Ureter (tissue), 1 donor: ENCODE measurements at regions not wholly inside any gene's neighbourhood (a gene's known extent, or its start where the extent isn't known, plus 50 kb on each side); places are given as distances from the start of the nearest gene placed in this dataset.

Experiments used
- DNase-seq: peaks from one replicate; pipeline ENCODE4 v3.0.0-alpha.2; 2020; ENCODE audit warnings: low spot score
- donor health status: DM: yes; HTN: yes; CAD: no.

DNA sequence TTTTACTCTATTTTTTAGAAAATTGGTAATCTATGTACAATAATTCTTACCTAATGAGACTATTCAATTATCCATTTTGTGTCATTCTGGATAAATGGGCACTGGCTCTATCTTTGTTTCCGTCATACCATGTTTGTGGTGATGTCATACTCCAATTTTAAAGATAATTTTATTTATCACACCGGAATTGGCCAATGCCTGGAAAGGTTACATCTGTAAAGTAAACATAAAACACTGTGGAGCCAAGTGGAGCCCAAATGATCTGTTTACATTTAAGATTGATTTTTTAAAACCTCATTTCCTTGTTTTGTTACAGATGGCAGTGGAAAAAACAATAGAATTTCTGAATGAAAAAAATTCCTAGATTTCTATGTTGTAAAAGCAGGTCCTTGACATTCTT is 120.2 kb upstream of the GPRIN3 start:
- DNase-seq = no peak

DNA sequence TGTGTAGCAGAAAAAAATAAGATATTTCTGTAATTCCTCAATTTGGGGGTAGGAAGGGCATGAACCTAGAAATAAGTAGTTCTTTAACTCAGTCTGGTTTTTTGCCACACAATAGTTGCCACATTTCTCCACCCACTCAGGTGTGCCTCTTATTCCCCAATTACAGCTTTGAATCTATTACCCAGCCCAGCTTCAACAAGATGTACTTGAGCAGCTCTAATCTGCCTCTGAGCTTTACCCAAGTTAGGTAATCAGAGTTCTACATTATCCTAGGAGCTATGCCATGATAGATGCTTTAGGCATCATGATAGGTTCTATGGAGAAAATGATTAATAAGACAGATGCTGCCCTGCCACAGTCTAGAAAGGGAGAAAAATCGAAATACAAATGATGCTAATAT is 117.4 kb upstream of the GPRIN3 start:
- DNase-seq = no peak

DNA sequence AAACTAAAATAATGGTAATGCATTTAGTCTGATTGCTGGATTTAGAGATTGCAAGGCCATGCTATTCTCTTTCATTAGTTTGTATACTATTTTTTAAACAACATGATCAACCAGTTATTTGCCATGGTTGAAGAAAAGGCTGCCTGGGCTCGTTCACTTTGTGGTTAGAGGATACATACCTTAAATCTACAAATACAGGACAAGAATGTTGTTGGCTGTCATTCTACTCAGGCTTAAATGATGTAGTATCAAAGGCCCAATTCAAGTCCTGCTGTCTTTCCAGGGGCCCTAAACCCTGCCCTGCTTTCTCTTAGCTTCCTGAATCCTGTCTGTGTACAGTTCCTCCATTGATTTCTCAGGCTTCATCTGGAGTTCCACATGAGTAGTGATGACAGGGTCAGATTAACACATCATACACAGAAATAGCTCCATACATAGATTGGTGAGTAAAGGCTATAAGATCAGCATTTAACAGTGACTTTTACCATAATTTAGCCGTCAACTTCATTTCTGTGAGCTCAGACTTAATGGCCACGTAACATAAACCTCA is 114.9 kb upstream of the GPRIN3 start:
- DNase-seq = no peak

DNA sequence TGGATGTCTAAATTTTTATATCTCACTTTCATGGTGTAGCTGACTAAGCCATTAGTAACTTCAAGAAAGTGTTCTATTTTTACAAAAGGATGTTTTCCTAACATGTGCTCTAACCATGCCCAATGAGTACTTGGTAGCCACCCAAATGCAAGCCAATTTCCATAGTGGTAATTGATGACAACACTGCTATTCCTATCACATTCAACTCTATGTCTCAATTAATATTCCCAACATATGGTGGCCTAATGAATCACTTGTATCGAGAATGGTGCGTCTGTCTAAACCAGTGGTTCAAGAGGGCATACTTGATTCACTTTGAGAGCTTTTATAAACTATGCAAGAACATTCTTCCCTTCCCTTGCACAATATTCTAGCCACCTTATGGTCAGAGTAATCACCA is 112.9 kb upstream of the GPRIN3 start:
- no peak for DNase-seq

DNA sequence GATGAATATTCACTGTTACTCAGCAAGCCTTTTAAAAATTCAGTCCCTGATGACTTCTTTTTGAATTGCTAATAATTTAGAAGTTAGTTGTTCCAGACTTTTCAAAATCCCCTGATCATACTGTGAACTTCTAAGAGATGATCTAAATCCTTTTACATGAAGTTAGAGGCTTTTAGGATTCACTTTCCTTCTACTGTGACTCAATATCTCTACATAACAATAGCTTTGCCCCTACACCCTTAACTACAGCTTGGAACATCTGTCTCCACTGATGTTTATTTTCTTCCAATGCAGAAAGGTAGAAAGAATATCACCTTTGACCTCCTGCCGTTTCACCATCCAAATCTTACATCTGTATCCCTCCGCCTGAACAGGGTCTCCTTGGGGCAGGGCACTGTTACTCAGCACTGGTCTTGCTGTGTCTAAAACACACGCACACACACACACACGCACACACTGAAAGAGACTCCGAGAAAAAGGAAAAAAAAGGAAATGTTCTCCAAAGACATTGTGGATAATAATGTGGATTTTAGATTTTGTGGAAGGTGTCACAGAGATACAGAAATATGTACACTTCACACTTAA is 111.6 kb upstream of the GPRIN3 start:
- DNase-seq = no peak

DNA sequence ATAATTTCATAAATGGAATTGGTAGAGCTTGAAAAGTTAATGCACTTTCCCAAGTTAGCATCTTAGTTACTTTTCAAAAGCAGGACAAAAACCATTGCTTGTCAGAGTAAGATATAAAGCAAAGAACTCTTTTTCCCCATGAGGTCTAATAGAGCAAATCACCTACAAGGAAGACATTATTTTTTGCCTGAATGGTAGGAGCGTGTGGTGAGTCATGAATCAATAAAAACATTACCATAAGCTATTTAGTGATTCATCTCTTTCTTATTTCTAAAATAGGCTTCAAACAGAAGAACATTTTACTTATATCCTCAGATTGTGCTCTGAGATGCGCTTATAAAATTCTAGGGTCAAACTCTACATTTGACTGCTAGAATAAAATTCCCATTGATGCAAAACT is 109.4 kb upstream of the GPRIN3 start:
- DNase-seq = no peak

DNA sequence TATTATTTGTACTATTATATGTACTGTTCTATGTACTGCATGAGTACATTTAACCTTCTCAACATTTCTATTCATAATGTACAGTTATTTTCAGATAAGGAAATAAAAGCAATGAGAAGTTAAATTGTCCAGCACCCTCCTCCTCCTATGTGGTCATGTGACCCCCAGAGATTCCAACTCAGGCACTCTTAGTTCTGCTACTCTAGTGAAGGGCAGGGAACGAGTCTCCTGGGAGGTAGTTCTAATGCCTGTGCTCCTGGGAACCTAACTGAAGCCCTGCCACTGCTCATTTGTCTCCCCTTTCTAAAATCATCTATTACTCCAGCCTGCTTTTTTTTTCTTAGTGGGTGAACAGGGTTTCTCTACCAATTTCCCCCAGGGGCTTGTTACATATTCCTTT is 105.9 kb upstream of the GPRIN3 start:
- DNase-seq = no peak

DNA sequence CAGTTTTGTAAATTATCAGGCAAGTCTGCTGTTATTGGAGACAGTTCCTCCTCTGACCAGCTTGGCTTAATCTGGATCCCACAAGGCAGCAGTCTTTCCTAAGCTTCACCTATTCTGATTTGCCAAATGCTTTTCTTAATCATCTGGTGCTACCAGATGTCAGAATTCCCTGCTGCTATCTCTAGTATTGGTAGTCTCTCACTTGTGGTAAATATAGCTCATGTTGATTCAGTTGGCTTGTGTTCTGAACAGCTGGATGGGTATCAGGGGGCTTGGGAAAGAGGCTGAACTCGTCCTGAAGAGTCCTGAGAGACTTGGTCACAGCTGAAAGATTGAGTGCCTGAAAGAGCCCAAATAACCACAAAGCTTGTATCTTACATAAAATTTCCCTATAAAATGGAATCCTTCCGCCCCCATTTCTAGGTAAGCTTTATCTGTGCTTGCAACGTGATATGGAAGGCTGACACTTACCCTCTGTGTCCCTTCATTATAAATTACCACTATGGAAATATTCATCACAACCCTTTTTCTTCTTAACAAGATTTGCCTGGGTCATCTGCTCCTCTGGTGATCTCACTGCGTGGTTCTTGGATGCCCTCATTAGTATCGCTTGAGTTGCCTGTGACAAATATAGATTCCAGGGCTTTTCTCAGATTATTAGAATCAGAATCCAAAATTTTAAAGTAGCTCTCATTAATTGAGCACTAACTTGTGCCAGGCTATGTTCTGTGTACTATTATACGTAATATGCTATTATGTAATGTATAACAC is 104.1 kb upstream of the GPRIN3 start:
- no peak for DNase-seq

DNA sequence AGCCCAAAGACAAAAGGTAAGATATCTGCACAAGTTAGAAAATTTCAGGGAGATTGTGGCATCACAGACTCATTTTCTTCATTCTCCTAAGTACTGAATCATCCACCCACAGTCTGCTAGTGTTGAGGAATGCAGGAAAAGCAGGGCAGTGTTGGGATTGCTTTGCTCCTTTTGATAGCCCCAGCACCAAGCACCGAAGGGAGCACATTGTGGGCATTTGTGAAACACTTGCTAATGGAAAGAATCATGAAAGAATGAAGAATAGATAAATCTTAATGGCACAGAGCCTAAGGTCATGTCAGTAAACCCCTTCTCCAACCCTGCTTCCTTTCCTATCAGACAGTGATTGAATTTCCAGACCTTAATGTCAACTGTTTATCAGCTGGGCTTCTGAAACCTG is 103.1 kb upstream of the GPRIN3 start:
- no peak for DNase-seq

DNA sequence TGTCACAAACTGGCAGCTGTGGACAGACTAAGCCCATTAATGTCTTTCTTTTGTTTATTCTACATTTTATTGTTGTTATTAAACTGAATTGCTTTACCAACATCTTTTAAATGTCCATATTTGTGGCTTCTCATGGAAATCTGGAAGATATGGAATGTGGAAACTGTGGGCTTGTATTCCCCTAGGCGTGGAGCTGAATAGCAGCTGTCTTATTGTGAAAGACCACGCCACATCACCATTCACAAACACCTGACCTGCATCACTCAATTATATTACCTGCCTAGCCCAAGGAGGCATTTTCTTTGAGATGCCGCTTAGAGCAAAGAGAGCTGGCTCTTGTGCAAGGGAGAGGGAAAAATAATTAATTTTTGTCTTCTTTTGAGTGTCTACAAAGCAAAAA is 96.9 kb upstream of the GPRIN3 start:
- DNase-seq = no peak

DNA sequence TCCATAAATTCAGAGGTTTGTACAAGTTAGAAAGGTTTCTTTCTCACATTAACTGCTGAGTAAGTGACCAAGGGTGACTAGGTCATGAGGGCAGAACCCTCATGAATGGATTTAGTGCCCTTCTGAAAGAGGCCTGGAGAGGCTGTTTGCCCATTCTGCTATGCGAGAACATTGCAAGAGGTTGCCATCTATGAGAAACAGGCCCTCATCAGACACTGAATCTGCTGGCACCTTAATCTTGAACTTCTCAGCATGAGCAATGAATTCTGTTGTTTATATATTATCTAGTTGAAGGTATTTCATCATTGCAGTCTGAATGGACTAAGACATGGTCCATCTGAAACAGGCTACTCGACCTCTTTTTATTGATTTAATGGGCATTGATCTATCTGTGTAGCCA is 96.2 kb upstream of the GPRIN3 start:
- DNase-seq = no peak

DNA sequence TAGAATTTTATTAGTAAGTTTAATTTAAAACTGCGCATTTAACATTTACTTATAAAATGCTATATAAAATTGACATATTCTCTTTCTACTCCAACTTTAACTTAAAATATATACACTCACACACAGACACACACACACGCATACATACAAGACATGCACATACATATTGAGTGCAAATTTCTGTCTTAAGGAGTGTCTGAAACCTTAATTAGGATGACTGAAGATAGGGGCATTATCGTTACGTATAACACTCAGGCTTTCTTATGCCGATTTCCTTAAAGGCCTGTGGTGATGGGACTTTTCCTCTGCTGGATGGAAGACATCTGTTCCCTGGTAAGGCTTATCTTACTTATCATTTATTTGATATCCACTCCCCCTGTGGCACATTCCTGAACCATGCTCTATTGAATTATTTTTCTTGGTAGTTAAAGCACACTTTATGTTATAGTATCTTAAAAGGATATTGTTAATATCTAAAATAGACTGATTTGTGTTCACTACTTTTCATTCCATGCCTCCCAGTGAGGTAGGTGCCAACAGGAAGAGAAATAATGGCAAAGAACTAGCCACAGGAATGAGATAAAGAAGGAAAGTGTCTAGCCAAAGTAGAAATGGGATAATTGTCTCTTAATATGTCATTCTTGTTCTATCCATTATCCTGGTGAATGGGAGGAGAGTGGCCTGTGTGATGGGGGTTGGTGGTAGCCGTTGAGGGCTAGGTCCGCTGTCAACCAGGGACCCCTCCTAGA is 92.9 kb upstream of the GPRIN3 start:
- no peak for DNase-seq

DNA sequence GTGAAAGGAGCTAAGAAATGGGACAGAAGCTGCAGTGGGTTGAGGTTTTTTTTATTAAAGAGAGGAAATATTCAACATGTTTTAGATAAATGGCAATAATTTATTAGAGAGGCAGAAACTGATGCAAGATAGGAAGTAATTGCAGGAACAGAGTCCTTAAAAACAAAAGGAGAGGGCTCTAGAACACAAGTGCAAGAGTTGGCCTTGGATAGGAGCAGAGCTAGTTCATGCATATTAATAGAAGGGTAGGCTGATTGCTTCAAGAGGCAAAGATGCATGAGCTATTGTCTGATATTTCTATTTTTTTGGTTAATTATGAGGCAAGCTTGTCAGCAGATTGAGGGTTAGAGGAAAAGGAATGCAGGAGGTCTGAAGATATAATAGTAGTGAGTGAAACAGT is 91.0 kb upstream of the GPRIN3 start:
- no peak for DNase-seq

DNA sequence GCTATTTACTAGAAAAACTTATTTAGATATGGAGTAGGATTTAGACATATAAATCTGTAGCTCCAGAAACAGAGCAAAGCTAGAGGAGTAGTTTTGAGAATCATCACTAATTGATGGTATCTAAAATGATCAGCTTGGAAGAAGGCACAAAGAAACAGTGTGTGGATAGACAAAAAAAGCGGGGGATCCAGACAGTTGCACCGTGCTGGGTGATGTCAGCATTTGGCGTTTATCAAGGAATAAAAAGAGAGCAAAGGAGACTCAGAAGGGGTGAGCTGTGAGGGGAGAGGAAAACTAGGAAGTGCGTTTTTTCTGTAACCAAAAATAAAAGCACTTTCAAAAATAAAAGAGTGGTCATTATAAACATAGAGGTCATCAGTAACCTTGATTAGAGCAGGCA is 90.5 kb upstream of the GPRIN3 start:
- no peak for DNase-seq

DNA sequence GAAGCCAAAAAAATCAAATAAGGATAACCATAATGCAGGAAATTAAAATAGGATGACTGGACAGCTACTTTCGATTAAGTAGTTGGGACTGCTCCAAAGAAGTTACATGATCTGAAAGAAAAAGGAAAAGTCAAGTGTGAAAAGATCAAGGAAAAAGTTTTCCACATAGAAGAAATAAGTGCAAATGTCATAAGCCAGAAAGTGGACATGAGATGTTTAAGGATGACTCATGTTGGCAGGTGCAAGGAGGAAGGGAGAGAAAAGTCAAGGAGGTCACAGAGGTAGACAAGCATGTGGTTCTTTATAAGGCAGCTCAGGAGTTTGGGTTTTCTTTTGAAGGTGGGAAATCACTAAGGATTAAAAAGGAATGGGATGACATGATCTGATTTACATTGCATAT is 89.8 kb upstream of the GPRIN3 start:
- no peak for DNase-seq

DNA sequence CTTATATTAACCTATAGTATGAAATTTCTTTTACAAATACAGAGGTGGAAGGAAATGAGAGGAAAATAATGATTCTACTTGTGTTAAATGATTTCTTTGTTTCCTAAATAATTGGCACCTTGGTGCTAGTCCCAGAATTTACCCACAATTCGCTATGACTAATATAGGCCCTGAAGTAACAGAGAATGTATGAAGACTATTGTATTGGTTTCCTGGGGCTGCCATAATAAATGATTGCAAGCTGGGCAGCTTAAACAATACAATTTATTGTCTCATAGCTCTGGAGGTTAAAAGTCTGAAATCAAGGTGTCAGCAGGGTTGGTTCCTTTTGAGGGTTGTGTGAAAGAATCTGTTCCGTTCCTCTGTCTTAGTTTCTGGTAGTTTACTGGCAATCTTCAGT is 74.8 kb upstream of the GPRIN3 start:
- DNase-seq = no peak

DNA sequence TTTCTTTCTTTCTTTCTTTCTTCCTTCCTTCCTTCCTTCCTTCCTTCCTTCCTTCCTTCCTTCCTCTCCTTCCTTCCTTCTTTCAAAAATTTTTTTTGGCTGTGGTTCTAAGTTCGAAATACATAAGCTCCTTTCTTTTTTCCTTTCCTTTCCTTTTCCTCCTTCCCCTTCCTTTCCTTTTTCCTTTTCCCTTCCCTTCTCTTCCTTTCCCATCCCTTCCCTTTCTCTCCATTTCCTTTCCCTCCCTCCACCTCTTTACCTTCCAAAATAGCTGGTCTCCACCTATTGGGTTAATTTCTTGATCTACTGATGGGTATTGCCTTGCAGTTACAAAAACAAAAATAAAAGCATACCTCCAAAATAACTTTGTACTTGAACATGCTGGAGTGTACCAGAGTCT is 73.4 kb upstream of the GPRIN3 start:
- DNase-seq = no peak

DNA sequence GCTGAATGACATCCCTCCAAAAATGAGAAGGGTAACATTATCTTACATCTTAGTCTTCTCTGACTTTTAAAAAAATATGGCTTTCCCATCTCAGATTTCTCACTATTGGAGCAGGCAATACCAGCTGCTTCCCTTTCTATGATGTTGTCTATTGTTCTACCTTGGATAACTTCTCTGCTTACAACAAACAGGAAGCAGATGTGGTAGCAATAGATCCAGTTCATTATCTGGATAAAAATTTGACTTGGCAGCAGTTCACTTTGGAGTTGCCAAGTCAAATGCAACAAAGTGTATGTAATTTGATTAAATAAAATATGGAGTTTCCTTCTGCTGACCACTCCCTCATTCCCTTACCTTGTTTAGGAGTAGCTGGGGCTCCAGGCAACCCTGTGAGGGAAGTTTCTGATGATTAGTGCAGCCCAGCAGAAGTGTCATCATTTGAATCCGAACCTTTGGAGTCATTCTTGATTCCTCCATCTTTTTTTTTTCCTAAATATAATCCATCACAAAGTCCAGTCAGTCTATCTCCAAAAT is 72.0 kb upstream of the GPRIN3 start:
- DNase-seq = no peak

DNA sequence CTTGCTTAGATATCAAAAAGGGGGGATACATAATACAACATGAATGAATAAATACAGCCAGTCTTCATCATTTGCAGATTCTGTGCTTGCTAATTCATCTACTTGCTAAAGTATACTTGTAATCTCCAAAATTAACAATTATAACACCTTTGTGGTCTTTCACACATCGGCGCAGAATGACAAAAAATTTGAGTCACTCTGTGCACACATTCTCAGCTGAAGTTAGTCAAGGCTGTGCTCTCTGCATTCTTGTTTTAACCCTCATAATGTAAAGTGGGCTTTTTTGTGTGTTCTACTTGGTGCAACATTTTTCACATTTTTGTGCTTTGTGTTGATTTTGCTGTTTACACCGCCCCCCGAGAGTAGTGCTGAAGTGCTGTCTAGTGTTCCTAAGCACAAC is 65.8 kb upstream of the GPRIN3 start:
- no peak for DNase-seq

DNA sequence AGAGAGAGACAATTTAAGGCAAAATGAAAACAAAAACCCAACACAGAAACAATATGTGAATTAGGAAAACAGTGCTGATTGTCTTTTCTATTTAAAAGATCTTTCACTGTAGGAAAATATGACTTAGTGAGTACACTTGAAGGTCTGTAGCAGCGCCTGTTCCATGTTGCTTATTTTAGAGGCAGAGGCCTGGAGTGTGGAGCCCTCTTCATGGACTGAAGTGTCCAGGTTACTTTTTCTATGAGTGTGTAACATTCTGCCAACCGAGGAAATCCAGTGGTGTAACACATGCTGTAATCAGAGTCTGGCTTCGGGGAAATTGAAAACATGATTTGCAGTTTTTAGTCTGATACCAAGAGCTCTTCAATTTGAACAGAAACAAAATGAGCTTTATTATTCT is 64.0 kb upstream of the GPRIN3 start:
- DNase-seq = no peak

DNA sequence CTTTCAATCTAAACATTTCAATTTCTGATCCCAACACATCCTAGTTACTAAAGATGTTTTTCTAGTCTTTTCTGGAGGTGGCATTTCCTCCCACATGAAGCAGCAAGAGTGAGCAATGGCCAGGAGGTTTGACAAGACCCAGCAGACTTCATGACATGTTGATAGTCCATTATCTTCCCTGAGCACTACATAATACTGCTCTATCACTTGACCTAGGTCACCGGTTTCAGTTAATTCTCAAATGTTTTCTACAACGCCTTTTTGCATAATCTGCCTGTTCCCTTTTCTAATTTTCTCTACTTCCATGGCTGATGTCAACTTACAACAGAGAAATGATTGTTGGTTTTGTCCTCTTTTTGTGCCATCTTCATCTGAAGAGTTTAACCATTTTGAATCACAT is 62.0 kb upstream of the GPRIN3 start:
- no peak for DNase-seq

DNA sequence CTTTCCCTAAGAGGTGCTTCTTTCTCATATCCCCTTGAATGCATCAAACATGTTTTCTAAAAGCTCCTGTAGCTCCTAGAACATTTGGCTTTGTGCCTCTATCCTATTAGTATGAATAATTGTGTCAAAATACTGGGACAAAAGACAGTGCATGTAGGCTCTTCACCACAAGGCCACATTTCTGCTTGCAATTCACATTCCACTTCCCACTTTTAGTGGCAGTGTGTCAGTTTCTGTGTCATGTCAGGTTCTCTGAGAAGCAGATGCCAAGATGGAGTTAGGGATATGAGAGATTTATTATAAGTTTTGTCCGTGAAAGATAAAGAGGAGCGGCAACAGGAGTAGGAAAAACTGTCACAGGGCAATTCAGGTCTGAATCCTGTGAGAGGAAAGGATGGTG is 61.3 kb upstream of the GPRIN3 start:
- no peak for DNase-seq

DNA sequence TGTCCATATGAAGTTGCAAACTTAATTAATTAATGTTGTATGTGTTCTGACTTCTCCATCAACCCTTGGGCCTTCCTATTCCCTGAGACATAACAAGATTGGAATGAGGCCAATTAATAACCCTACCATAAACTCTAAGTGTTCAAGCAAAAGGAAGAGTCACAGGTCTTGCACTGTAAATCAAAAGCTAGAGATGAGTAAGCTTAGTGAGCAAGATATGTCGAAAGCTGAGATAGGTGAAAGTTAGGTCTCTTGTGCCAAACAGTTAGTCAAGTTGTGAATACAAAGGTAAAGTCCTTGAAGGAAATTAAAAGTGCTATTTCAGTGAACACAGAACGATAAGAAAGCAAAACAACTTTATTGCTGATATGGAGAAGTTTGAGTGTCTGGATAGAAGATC is 58.2 kb upstream of the GPRIN3 start:
- DNase-seq = no peak
